ENCODE measurements at regions not wholly inside any gene's neighbourhood (a gene's known extent, or its start where the extent isn't known, plus 50 kb on each side); places are given as distances from the start of the nearest gene placed in this dataset.

GRCh38 chr11:45096636-45097035 lies 49.8 kb upstream of the PRDM11 start:
- TF ChIP-seq HDGF (IDR thresholded peaks at IDR 0.05; ENCODE audit: borderline replicate concordance) (no peak), PKNOX1 (IDR thresholded peaks at IDR 0.05) (no peak)

Measured in HEK293T (cell line).